H1 (cell line): ENCODE measurements at regions not wholly inside any gene's neighbourhood (a gene's known extent, or its start where the extent isn't known, plus 50 kb on each side); places are given as distances from the start of the nearest gene placed in this dataset.

Source experiments
- BCL11A ChIP-seq, 2 experiments: IDR thresholded peaks; one replicate each; pipeline ENCODE4 v1.6.1; 2011; ENCODE audit warnings: low read depth in 2 of 2, low read length in 2 of 2, mild to moderate bottlenecking in 2 of 2
- CHD2 ChIP-seq: IDR thresholded peaks from 2 replicates; pipeline ENCODE4 v1.6.1; 2012; ENCODE audit warnings: low read length, improper control_type of control experiment
- CHD7 ChIP-seq: fragments of 300-600 bp; sonication (generic); IDR thresholded peaks from 2 replicates; pipeline ENCODE4 v1.7.1; 2012; ENCODE audit warnings: low read length, moderate library complexity, mild to moderate bottlenecking, inconsistent platforms; ENCODE audit not compliant: insufficient replicate concordance
- CTBP2 ChIP-seq: IDR thresholded peaks from 2 replicates; pipeline ENCODE4 v1.7.0; 2011; ENCODE audit warnings: borderline replicate concordance, mild to moderate bottlenecking, moderate library complexity, mixed read lengths, low read length; ENCODE audit not compliant: insufficient read depth, insufficient read length
- EP300 ChIP-seq, 2 experiments: IDR thresholded peaks; 1 replicate in 1 of 2; 2 replicates in 1 of 2; pipeline ENCODE4 v1.6.1; 2011 to 2012; ENCODE audit warnings: low read depth in 2 of 2, low read length in 2 of 2, mild to moderate bottlenecking in 2 of 2, borderline replicate concordance in 1 of 2, inconsistent platforms in 1 of 2, moderate library complexity in 1 of 2
- FOSL1 ChIP-seq: IDR thresholded peaks from 2 replicates; pipeline ENCODE4 v1.6.1; 2011; ENCODE audit warnings: mild to moderate bottlenecking, low read depth, low read length, moderate library complexity; ENCODE audit not compliant: insufficient read depth
- PHF8 ChIP-seq: fragments of 200-600 bp; sonication (generic); conservative IDR thresholded peaks from 2 replicates; pipeline ENCODE4 v1.7.1; 2012; ENCODE audit warnings: low read depth, mild to moderate bottlenecking, inconsistent platforms, low read length, moderate library complexity
- RNF2 ChIP-seq: fragments of 200-900, 300-1000 bp; sonication (generic); IDR thresholded peaks from 2 replicates; pipeline ENCODE4 v1.7.1; 2016; ENCODE audit warnings: borderline replicate concordance, low read depth, mild to moderate bottlenecking, antibody characterized with exemption, low read length; ENCODE audit not compliant: poor library complexity, severe bottlenecking; ENCODE audit errors: missing control alignments
- SAP30 ChIP-seq: fragments of 300-600 bp; sonication (generic); IDR thresholded peaks from 2 replicates; pipeline ENCODE4 v1.7.1; 2012; ENCODE audit warnings: low read length, moderate library complexity, mild to moderate bottlenecking, inconsistent platforms; ENCODE audit not compliant: insufficient read depth, insufficient replicate concordance
- SIRT6 ChIP-seq: IDR thresholded peaks from one replicate; pipeline ENCODE4 v1.7.1; 2012; ENCODE audit warnings: low read length, inconsistent platforms
- ZNF274 ChIP-seq: IDR thresholded peaks from 2 replicates; pipeline ENCODE4 v1.7.0; 2012; ENCODE audit warnings: low read length, borderline replicate concordance; ENCODE audit errors: extremely low read depth

- no peak for TF ChIP-seq CHD7
- TF ChIP-seq PHF8 = no peak
- TF ChIP-seq FOSL1 = no peak
- TF ChIP-seq CHD2 = no peak
- no peak for TF ChIP-seq SIRT6
- no peak for TF ChIP-seq CTBP2
- TF ChIP-seq ZNF274 = no peak
- no peak for TF ChIP-seq EP300 (IDR thresholded peaks at IDR 0.05; ENCODE audit: borderline replicate concordance in 1 of 2, low read depth in 2 of 2, low read length in 2 of 2)
- no peak for TF ChIP-seq BCL11A (IDR thresholded peaks at IDR 0.05; ENCODE audit: low read depth in 2 of 2, low read length in 2 of 2)
- no peak for TF ChIP-seq SAP30
- TF ChIP-seq RNF2 = no peak
These were observed 135.4 kb upstream of the BMPER start (continued) for GRCh38 chr7:33769930-33770329.
